ENCODE measurements at regions not wholly inside any gene's neighbourhood (a gene's known extent, or its start where the extent isn't known, plus 50 kb on each side); places are given as distances from the start of the nearest gene placed in this dataset.

- no peak for TF ChIP-seq CSRNP3 (CRISPR knock-in tag; IDR thresholded peaks at IDR 0.05)
Observed at GRCh38 chr3:118556983-118557382, 477.7 kb downstream of the IGSF11 start (continued).

GRCh38 chr3:118557513-118557912 lies 477.1 kb downstream of the IGSF11 start:
- ATAC-seq, result no peak
- TF ChIP-seq ZFP30 (CRISPR knock-in tag; IDR thresholded peaks at IDR 0.05) (no peak), BACH2 (CRISPR knock-in tag; IDR thresholded peaks at IDR 0.05; ENCODE audit: borderline replicate concordance) (no peak), ZNF565 (CRISPR knock-in tag; conservative IDR thresholded peaks at IDR 0.05; ENCODE audit: low read depth) (no peak), CSDC2 (CRISPR knock-in tag; IDR thresholded peaks at IDR 0.05) (no peak), ZNF70 (CRISPR knock-in tag; IDR thresholded peaks at IDR 0.05) (no peak), PATZ1 (CRISPR knock-in tag; IDR thresholded peaks at IDR 0.05; ENCODE audit: borderline replicate concordance) (no peak), CSRNP3 (CRISPR knock-in tag; IDR thresholded peaks at IDR 0.05) (no peak), TOX (CRISPR knock-in tag; IDR thresholded peaks at IDR 0.05; ENCODE audit: borderline replicate concordance) (no peak), ARNTL (CRISPR knock-in tag; IDR thresholded peaks at IDR 0.05; ENCODE audit: borderline replicate concordance, low read depth) (no peak), TCF4 (CRISPR knock-in tag; IDR thresholded peaks at IDR 0.05; ENCODE audit: borderline replicate concordance) (no peak), SNAI2 (CRISPR knock-in tag; IDR thresholded peaks at IDR 0.05) (no peak), OSR1 (CRISPR knock-in tag; IDR thresholded peaks at IDR 0.05) (no peak), RARB (CRISPR knock-in tag; IDR thresholded peaks at IDR 0.05) (no peak), ESRRG (CRISPR knock-in tag; IDR thresholded peaks at IDR 0.05) (no peak), GLIS3 (CRISPR knock-in tag; IDR thresholded peaks at IDR 0.05) (no peak)

GRCh38 chr3:118559286-118559685 lies 475.4 kb downstream of the IGSF11 start:
- ATAC-seq, result no peak
- TF ChIP-seq ZFP3 (CRISPR knock-in tag; IDR thresholded peaks at IDR 0.05) (no peak), BACH2 (CRISPR knock-in tag; IDR thresholded peaks at IDR 0.05; ENCODE audit: borderline replicate concordance) (no peak), ZFP30 (CRISPR knock-in tag; IDR thresholded peaks at IDR 0.05) (no peak), OSR1 (CRISPR knock-in tag; IDR thresholded peaks at IDR 0.05) (no peak), CSDC2 (CRISPR knock-in tag; IDR thresholded peaks at IDR 0.05) (no peak), ZNF565 (CRISPR knock-in tag; conservative IDR thresholded peaks at IDR 0.05; ENCODE audit: low read depth) (no peak), GLIS3 (CRISPR knock-in tag; IDR thresholded peaks at IDR 0.05) (no peak), TCF4 (CRISPR knock-in tag; IDR thresholded peaks at IDR 0.05; ENCODE audit: borderline replicate concordance) (no peak), SNAI2 (CRISPR knock-in tag; IDR thresholded peaks at IDR 0.05) (no peak), PATZ1 (CRISPR knock-in tag; IDR thresholded peaks at IDR 0.05; ENCODE audit: borderline replicate concordance) (no peak), PPARA (CRISPR knock-in tag; IDR thresholded peaks at IDR 0.05; ENCODE audit: borderline replicate concordance) (no peak), TSHZ2 (CRISPR knock-in tag; IDR thresholded peaks at IDR 0.05) (no peak), ZNF70 (CRISPR knock-in tag; IDR thresholded peaks at IDR 0.05) (no peak)

GRCh38 chr3:118564800-118565199 lies 469.8 kb downstream of the IGSF11 start:
- ATAC-seq, result no peak
- no peak for TF ChIP-seq SNAI2 (CRISPR knock-in tag; IDR thresholded peaks at IDR 0.05)
- no peak for TF ChIP-seq CSDC2 (CRISPR knock-in tag; IDR thresholded peaks at IDR 0.05)
- TF ChIP-seq ARNTL (CRISPR knock-in tag; IDR thresholded peaks at IDR 0.05; ENCODE audit: borderline replicate concordance, low read depth), result no peak
- no peak for TF ChIP-seq ZFP3 (CRISPR knock-in tag; IDR thresholded peaks at IDR 0.05)
- TF ChIP-seq ZNF8 (CRISPR knock-in tag; IDR thresholded peaks at IDR 0.05), result no peak
- no peak for TF ChIP-seq GLIS3 (CRISPR knock-in tag; IDR thresholded peaks at IDR 0.05)
- TF ChIP-seq TSHZ2 (CRISPR knock-in tag; IDR thresholded peaks at IDR 0.05), result no peak
- no peak for TF ChIP-seq POU6F1 (CRISPR knock-in tag; IDR thresholded peaks at IDR 0.05; ENCODE audit: borderline replicate concordance, low read depth)

All from SK-N-SH treated with all-trans-retinoic acid at 6 μM for 48 hours (cell line).